ENCODE measurements at regions not wholly inside any gene's neighbourhood (a gene's known extent, or its start where the extent isn't known, plus 50 kb on each side); places are given as distances from the start of the nearest gene placed in this dataset.

DNA sequence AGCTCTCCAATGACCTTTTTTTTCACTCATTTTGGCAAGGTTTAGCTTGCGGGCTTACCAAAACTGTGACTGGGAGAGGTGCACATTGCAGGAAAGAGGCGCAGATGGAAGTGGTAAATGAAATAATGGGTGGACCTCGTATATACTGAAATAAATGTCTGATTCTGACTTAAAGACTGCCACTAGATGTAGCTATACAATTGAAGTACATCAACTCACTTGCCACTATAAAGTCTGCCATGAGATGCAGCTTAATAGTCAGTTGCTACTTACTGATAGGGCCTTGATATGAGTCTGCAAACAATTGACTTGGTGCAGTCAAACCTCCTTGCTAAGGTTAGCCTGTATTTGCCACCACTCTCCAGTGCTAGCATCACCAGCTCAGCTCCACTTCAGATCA lies 525.9 kb upstream of the MBL2 start:
- no peaks in the 10 kb centered on the region for H3K9me3 Mint-ChIP-seq (ENCODE audit: unreplicated experiment)
- no peaks in the 10 kb centered on the region for H3K36me3 Mint-ChIP-seq (ENCODE audit: unreplicated experiment)
- DNase-seq (ENCODE audit: extremely low spot score, unreplicated experiment) = no peak
- no peaks in the 10 kb centered on the region for H3K4me1 Mint-ChIP-seq (ENCODE audit: unreplicated experiment)
- no peak overlapping the region for H3K27ac Mint-ChIP-seq (ENCODE audit: unreplicated experiment)
- no peak overlapping the region for H3K4me3 Mint-ChIP-seq (ENCODE audit: unreplicated experiment)
- TF ChIP-seq, protein P1, sequence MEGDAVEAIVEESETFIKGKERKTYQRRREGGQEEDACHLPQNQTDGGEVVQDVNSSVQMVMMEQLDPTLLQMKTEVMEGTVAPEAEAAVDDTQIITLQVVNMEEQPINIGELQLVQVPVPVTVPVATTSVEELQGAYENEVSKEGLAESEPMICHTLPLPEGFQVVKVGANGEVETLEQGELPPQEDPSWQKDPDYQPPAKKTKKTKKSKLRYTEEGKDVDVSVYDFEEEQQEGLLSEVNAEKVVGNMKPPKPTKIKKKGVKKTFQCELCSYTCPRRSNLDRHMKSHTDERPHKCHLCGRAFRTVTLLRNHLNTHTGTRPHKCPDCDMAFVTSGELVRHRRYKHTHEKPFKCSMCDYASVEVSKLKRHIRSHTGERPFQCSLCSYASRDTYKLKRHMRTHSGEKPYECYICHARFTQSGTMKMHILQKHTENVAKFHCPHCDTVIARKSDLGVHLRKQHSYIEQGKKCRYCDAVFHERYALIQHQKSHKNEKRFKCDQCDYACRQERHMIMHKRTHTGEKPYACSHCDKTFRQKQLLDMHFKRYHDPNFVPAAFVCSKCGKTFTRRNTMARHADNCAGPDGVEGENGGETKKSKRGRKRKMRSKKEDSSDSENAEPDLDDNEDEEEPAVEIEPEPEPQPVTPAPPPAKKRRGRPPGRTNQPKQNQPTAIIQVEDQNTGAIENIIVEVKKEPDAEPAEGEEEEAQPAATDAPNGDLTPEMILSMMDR (IDR thresholded peaks at IDR 0.05) = no peak
- no peaks in the 10 kb centered on the region for H3K27me3 Mint-ChIP-seq (ENCODE audit: unreplicated experiment)

DNA sequence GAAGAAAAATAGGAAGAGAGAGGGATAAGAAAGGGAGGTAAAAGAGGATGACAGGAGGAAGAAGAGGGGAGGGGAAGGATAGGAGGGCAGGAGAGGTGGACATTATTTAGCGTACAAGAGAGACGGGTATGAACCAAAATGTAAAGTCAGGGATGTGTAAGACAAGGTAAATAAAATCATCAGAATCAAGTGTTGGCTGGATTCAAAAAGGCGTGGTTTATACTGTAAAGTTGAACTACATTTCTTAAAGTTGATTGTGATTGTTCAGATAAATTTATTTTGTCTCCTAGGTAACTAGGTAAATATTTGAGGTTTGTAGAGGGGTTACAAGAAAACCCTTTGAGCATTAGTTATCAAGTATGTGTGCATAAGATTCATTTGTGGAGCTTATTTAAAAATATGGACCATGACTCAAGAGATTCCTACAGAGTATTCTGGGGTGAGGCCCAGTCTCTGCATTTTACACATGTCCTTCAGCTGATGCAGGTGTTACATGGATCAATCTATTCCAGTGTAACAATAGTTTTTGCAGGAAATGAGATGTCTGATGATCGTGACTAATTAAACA lies 512.1 kb upstream of the MBL2 start:
- Mint-ChIP-seq H3K27ac (ENCODE audit: unreplicated experiment) (no peak overlapping the region), H3K36me3 (ENCODE audit: unreplicated experiment) (no peaks in the 10 kb centered on the region), H3K27me3 (ENCODE audit: unreplicated experiment) (peaks cover 7% of the 10 kb centered on the region), H3K9me3 (ENCODE audit: unreplicated experiment) (no peaks in the 10 kb centered on the region), H3K4me1 (ENCODE audit: unreplicated experiment) (no peaks in the 10 kb centered on the region), H3K4me3 (ENCODE audit: unreplicated experiment) (no peak overlapping the region)
- DNase-seq (ENCODE audit: extremely low spot score, unreplicated experiment) = no peak
- TF ChIP-seq, protein P1 (IDR thresholded peaks at IDR 0.05) = no peak

DNA sequence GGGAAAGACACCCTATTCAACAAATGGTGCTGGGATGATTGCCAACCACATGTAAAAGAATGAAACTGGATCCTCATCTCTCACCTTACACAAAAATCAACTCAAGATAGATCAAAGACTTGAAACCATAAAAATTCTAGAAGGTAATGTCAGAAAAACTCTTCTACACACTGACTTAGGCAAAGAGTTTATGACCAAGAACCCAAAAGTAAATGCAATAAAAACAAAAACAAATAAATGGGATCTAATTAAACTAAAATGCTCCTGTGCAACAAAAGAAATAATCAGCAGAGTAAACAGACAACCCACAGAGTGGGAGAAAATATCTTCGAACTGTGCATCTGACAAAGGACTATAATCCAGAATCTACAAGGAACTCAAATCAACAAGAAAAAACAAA lies 504.2 kb upstream of the MBL2 start:
- Mint-ChIP-seq H3K36me3 (ENCODE audit: unreplicated experiment) (no peaks in the 10 kb centered on the region), H3K27ac (ENCODE audit: unreplicated experiment) (no peak overlapping the region), H3K4me3 (ENCODE audit: unreplicated experiment) (no peak overlapping the region), H3K4me1 (ENCODE audit: unreplicated experiment) (no peaks in the 10 kb centered on the region), H3K27me3 (ENCODE audit: unreplicated experiment) (no peaks in the 10 kb centered on the region), H3K9me3 (ENCODE audit: unreplicated experiment) (peaks cover 4% of the 10 kb centered on the region)
- TF ChIP-seq, protein P1 (IDR thresholded peaks at IDR 0.05) = no peak
- no peak for DNase-seq (ENCODE audit: extremely low spot score, unreplicated experiment)

DNA sequence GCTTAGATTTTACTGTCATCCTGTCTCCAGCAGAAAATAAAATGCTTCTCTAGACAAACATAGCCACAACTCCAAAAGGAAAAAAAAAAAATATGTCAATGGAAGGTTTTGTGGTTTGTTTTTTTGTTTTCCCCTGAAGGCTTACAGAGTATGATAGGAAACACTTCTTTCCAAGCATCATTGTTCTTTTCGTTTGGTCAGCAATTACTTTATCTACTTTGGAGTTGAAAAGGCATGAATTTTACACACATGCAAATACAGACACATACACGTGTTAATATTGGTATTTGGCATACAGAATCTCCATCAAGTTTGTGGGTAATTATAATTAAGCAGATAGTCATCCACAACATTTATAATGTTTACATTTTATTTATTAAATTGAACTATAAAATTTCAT lies 496.9 kb upstream of the MBL2 start:
- TF ChIP-seq, protein P1 (IDR thresholded peaks at IDR 0.05) = no peak
- no peaks in the 10 kb centered on the region for H3K36me3 Mint-ChIP-seq (ENCODE audit: unreplicated experiment)
- no peaks in the 10 kb centered on the region for H3K27me3 Mint-ChIP-seq (ENCODE audit: unreplicated experiment)

DNA sequence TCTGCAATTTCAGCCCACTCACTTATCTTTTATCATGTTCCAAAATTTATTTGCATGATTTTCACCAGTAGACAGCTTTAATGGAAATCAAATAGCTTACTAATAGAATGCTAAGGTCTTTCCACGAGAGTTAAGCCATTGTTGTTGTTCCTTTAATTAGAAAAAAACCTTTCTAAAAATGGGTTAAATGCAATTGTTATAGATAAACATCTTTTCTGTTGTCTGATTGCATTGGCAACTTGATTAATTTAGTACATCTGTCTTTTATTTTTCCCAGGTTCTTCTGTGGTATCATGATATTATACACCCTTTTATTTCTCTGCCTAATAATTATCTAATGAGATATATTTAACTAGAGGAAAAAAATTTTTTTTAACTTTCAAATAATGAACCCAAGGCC lies 487.6 kb upstream of the MBL2 start:
- H3K4me3 Mint-ChIP-seq (ENCODE audit: unreplicated experiment) = no peak overlapping the region
- H3K36me3 Mint-ChIP-seq (ENCODE audit: unreplicated experiment) = no peaks in the 10 kb centered on the region
- DNase-seq (ENCODE audit: extremely low spot score, unreplicated experiment) = no peak
- TF ChIP-seq, protein P1 (IDR thresholded peaks at IDR 0.05) = no peak
- H3K27ac Mint-ChIP-seq (ENCODE audit: unreplicated experiment) = no peak overlapping the region
- H3K27me3 Mint-ChIP-seq (ENCODE audit: unreplicated experiment) = peaks cover 5% of the 10 kb centered on the region
- H3K4me1 Mint-ChIP-seq (ENCODE audit: unreplicated experiment) = no peaks in the 10 kb centered on the region
- H3K9me3 Mint-ChIP-seq (ENCODE audit: unreplicated experiment) = no peaks in the 10 kb centered on the region

More for the DNA sequence above, 496.9 kb upstream of the MBL2 start:
- Mint-ChIP-seq H3K27ac (ENCODE audit: unreplicated experiment) (no peak overlapping the region), H3K4me1 (ENCODE audit: unreplicated experiment) (peaks cover 2% of the 10 kb centered on the region), H3K4me3 (ENCODE audit: unreplicated experiment) (no peak overlapping the region), H3K9me3 (ENCODE audit: unreplicated experiment) (peaks cover 4% of the 10 kb centered on the region)
- DNase-seq (ENCODE audit: extremely low spot score, unreplicated experiment) = no peak
